ENCODE measurements at regions not wholly inside any gene's neighbourhood (a gene's known extent, or its start where the extent isn't known, plus 50 kb on each side); places are given as distances from the start of the nearest gene placed in this dataset.

GRCh38 chr13:107512551-107512950 is 702.8 kb downstream of the LIG4 start:
- TF ChIP-seq EGR1 (IDR thresholded peaks at IDR 0.05; ENCODE audit: low read depth), result no peak
- TF ChIP-seq RAD21 (IDR thresholded peaks at IDR 0.05; ENCODE audit: low read depth), result no peak
- TF ChIP-seq CTCF (IDR thresholded peaks at IDR 0.05 in 2 of 3, conservative IDR thresholded peaks at IDR 0.05 in 1 of 3; ENCODE audit: borderline replicate concordance in 1 of 3, insufficient read depth in 1 of 3, low read depth in 2 of 3, low read length in 2 of 3), result no peak
- no peak for TF ChIP-seq POLR2AphosphoS5 (IDR thresholded peaks at IDR 0.05; ENCODE audit: low read depth, low read length)
- TF ChIP-seq EZH2 (IDR thresholded peaks at IDR 0.05), result no peak
- no peak for TF ChIP-seq POLR2A (IDR thresholded peaks at IDR 0.05; ENCODE audit: borderline replicate concordance, extremely low read depth, insufficient read depth, insufficient read length)
- TF ChIP-seq EZH2phosphoT487 (IDR thresholded peaks at IDR 0.05; ENCODE audit: borderline replicate concordance), result no peak
- no peak for TF ChIP-seq TCF7L2 (IDR thresholded peaks at IDR 0.05; ENCODE audit: borderline replicate concordance, extremely low read depth, insufficient read depth, insufficient read length)
- TF ChIP-seq, protein P1, sequence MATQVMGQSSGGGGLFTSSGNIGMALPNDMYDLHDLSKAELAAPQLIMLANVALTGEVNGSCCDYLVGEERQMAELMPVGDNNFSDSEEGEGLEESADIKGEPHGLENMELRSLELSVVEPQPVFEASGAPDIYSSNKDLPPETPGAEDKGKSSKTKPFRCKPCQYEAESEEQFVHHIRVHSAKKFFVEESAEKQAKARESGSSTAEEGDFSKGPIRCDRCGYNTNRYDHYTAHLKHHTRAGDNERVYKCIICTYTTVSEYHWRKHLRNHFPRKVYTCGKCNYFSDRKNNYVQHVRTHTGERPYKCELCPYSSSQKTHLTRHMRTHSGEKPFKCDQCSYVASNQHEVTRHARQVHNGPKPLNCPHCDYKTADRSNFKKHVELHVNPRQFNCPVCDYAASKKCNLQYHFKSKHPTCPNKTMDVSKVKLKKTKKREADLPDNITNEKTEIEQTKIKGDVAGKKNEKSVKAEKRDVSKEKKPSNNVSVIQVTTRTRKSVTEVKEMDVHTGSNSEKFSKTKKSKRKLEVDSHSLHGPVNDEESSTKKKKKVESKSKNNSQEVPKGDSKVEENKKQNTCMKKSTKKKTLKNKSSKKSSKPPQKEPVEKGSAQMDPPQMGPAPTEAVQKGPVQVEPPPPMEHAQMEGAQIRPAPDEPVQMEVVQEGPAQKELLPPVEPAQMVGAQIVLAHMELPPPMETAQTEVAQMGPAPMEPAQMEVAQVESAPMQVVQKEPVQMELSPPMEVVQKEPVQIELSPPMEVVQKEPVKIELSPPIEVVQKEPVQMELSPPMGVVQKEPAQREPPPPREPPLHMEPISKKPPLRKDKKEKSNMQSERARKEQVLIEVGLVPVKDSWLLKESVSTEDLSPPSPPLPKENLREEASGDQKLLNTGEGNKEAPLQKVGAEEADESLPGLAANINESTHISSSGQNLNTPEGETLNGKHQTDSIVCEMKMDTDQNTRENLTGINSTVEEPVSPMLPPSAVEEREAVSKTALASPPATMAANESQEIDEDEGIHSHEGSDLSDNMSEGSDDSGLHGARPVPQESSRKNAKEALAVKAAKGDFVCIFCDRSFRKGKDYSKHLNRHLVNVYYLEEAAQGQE (IDR thresholded peaks at IDR 0.05; ENCODE audit: low read depth), result no peak
- TF ChIP-seq, protein P2, sequence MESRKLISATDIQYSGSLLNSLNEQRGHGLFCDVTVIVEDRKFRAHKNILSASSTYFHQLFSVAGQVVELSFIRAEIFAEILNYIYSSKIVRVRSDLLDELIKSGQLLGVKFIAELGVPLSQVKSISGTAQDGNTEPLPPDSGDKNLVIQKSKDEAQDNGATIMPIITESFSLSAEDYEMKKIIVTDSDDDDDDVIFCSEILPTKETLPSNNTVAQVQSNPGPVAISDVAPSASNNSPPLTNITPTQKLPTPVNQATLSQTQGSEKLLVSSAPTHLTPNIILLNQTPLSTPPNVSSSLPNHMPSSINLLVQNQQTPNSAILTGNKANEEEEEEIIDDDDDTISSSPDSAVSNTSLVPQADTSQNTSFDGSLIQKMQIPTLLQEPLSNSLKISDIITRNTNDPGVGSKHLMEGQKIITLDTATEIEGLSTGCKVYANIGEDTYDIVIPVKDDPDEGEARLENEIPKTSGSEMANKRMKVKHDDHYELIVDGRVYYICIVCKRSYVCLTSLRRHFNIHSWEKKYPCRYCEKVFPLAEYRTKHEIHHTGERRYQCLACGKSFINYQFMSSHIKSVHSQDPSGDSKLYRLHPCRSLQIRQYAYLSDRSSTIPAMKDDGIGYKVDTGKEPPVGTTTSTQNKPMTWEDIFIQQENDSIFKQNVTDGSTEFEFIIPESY (IDR thresholded peaks at IDR 0.05; ENCODE audit: extremely low read depth, insufficient replicate concordance, low read length), result no peak
- TF ChIP-seq MAX (IDR thresholded peaks at IDR 0.05), result no peak
